HL-60 (cell line): ENCODE measurements at regions not wholly inside any gene's neighbourhood (a gene's known extent, or its start where the extent isn't known, plus 50 kb on each side); places are given as distances from the start of the nearest gene placed in this dataset.

Experiments
- DNase-seq, 2 experiments: peaks; one replicate each; pipeline ENCODE4 v3.0.0-alpha.2; 2010 to 2020; ENCODE audit warnings: low read depth in 1 of 2, low spot score in 1 of 2
- H3K27ac ChIP-seq: fragments of 250-450 bp; sonication (Bioruptor Pico); replicated peaks from 2 replicates; pipeline ENCODE4 v1.5.1; 2020; ENCODE audit warnings: mild to moderate bottlenecking, moderate library complexity
- H3K27me3 ChIP-seq: fragments of 250-450 bp; sonication (Bioruptor Pico); 2 replicates; pipeline ENCODE4 v1.5.1; 2021; ENCODE audit warnings: mild to moderate bottlenecking, moderate library complexity; ENCODE audit not compliant: insufficient read depth, poor library complexity, severe bottlenecking
- H3K4me3 ChIP-seq: replicated peaks from 2 replicates; pipeline ENCODE4 v1.5.1; 2011; ENCODE audit warnings: mild to moderate bottlenecking, control low read depth, low read length; ENCODE audit not compliant: insufficient read depth
- GABPA ChIP-seq: IDR thresholded peaks from 2 replicates; pipeline ENCODE4 v1.6.1; 2012; ENCODE audit warnings: low read depth
- POLR2AphosphoS5 ChIP-seq: IDR thresholded peaks from 2 replicates; pipeline ENCODE4 v1.6.1; 2012; ENCODE audit warnings: low read depth
- REST ChIP-seq: IDR thresholded peaks from 2 replicates; pipeline ENCODE4 v1.6.1; 2012; ENCODE audit warnings: low read depth; ENCODE audit not compliant: insufficient replicate concordance
- SPI1 ChIP-seq: IDR thresholded peaks from 2 replicates; pipeline ENCODE4 v1.6.1; 2012; ENCODE audit warnings: low read depth, mild to moderate bottlenecking, borderline replicate concordance
- TF ChIP-seq, protein P1 (sequence below): IDR thresholded peaks from one replicate; pipeline ENCODE4 v1.5.1; 2011; ENCODE audit warnings: low read length, control low read depth, inconsistent platforms; ENCODE audit not compliant: insufficient read depth

DNA sequence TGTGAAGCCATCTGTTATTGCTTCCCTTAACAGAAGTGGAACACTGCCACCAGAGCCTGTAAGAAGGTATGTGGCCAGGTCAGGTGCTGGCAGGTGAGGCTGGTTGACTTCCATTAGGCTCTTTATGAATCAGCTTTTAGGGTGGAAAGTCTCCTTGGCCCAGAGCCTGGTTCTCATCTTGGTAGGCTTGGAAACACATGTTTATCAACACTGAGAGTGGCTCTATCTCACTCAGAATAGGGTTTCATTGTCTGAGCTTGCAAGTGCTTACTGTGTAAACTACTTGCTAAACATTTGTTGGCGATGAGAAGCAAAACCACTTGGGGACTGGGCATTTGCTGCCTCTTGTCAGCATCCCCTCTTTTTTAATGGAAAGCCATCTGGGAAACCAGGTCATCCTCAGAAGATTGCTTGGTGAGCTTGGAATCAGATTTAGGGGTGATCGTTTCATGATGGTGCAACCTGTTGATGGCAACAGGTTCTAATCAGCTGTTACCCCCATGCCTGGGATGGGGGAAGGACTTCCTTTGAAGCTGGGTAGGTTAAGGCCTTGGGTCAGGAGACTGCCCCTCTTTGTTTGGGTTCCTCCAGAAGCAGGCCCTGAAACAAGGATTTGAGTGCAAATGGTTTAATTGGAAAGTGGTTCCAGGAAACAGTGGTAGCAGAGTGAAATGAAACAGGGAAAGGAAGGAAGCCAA lies 75.0 kb upstream of the AMPD3 start:
- Histone ChIP-seq H3K4me3 (no peak overlapping the region), H3K27me3 (peaks cover 3% of the 10 kb centered on the region), H3K27ac (no peak overlapping the region)
- DNase-seq = no peak
- TF ChIP-seq GABPA (no peak), SPI1 (no peak), REST (no peak), POLR2AphosphoS5 (no peak)
- TF ChIP-seq, protein P1, sequence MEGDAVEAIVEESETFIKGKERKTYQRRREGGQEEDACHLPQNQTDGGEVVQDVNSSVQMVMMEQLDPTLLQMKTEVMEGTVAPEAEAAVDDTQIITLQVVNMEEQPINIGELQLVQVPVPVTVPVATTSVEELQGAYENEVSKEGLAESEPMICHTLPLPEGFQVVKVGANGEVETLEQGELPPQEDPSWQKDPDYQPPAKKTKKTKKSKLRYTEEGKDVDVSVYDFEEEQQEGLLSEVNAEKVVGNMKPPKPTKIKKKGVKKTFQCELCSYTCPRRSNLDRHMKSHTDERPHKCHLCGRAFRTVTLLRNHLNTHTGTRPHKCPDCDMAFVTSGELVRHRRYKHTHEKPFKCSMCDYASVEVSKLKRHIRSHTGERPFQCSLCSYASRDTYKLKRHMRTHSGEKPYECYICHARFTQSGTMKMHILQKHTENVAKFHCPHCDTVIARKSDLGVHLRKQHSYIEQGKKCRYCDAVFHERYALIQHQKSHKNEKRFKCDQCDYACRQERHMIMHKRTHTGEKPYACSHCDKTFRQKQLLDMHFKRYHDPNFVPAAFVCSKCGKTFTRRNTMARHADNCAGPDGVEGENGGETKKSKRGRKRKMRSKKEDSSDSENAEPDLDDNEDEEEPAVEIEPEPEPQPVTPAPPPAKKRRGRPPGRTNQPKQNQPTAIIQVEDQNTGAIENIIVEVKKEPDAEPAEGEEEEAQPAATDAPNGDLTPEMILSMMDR = no peak

GRCh38 chr11:10380921-10381320 lies 74.1 kb upstream of the AMPD3 start:
- DNase-seq = no peak
- Histone ChIP-seq H3K27me3 (peaks cover 3% of the 10 kb centered on the region), H3K27ac (no peak overlapping the region), H3K4me3 (no peak overlapping the region)
- no peak for TF ChIP-seq REST
- no peak for TF ChIP-seq POLR2AphosphoS5
- TF ChIP-seq, protein P1 = no peak
- TF ChIP-seq GABPA = no peak
- TF ChIP-seq SPI1 = no peak

DNA sequence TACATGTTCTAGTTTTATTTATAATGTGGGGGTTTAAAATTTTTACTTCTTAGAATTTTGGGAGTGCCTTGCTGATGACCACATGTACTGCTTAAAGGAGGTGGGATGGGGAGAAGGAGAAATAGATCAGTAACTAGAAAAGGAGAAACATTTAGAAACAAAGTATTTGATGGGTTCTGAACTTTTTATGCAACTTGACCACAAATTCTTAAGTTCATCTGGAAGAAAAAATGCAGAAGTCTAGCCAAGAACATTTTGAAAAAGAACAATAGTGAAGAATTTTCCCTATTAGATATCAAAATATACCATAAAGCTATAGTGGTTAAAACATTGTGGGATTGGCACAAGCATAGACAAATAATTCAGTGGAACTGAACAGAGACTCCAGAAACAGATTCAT lies 73.3 kb upstream of the AMPD3 start:
- DNase-seq = no peak
- H3K27me3 ChIP-seq = peaks cover 3% of the 10 kb centered on the region
- TF ChIP-seq POLR2AphosphoS5 = no peak
- TF ChIP-seq SPI1 = 0 out of 2 replicates have a peak, but pooled peaks have one; percentile 13
- H3K27ac ChIP-seq = no peak overlapping the region
- no peak overlapping the region for H3K4me3 ChIP-seq

DNA sequence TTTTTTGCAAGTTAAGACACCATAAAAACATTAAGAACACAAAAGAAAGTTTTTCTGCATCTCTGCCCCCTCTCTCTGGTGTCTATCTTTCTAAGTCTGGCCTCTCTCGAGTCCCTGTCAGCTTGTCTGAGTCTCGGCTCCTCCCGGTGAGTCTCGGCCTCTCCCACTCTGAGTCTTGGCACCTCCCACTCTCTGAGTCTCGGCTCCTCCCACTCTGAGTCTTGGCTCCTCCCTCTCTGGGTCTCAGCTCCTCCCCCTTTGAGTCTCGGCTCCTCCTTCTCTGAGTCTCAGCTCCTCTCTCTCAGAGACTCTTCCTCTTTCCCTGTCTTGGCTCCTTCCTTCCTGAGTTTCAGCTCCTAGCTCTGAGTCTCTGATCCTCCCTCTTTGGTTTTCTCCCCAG lies 72.5 kb upstream of the AMPD3 start:
- no peak for TF ChIP-seq REST
- no peak for TF ChIP-seq GABPA
- no peak overlapping the region for H3K27ac ChIP-seq
- no peak for DNase-seq
- H3K4me3 ChIP-seq = no peak overlapping the region
- H3K27me3 ChIP-seq = peaks cover 3% of the 10 kb centered on the region
